HEK293 (cell line): ENCODE measurements at regions not wholly inside any gene's neighbourhood (a gene's known extent, or its start where the extent isn't known, plus 50 kb on each side); places are given as distances from the start of the nearest gene placed in this dataset.

Source experiments
- CTCF ChIA-PET: fragments of 350-600 bp; formaldehyde crosslinking; extraction: SDS; loops from one replicate; lab custom pipeline; 2021; ENCODE audit warnings: antibody characterized with exemption; lab: Yijun Ruan, JAX
- POLR2A ChIA-PET: fragments of 300-600 bp; formaldehyde crosslinking; extraction: SDS; loops from one replicate; lab custom pipeline; 2020; ENCODE audit warnings: antibody characterized with exemption, inconsistent platforms; lab: Yijun Ruan, JAX
- H3K27ac ChIP-seq: fragments of 200-500 bp; sonication (Bioruptor generic); 2 replicates; pipeline ENCODE4 v1.5.1; 2014; ENCODE audit warnings: low read depth, low read length, control low read depth, inconsistent platforms; ENCODE audit errors: extremely low read depth
- H3K36me3 ChIP-seq, 2 experiments: fragments of 200-500 bp in 1 of 2; sonication (Bioruptor generic) in 1 of 2; 1 replicate in 1 of 2; 2 replicates in 1 of 2; pipeline ENCODE4 v1.5.1; 2014 to 2017; ENCODE audit warnings: inconsistent platforms in 2 of 2, low read length in 2 of 2; ENCODE audit not compliant: control insufficient read depth in 2 of 2, insufficient read depth in 1 of 2
- H3K4me1 ChIP-seq: fragments of 200-500 bp; sonication (Bioruptor generic); 2 replicates; pipeline ENCODE4 v1.5.1; 2014; ENCODE audit warnings: mild to moderate bottlenecking, low read length, inconsistent platforms; ENCODE audit not compliant: control insufficient read depth, insufficient read depth
- H3K4me3 ChIP-seq: 2 replicates; pipeline ENCODE4 v1.5.1; 2011; ENCODE audit warnings: low read depth, mild to moderate bottlenecking, control low read depth, low read length, moderate library complexity
- H3K9me3 ChIP-seq: fragments of 200-500 bp; sonication (Bioruptor generic); 2 replicates; pipeline ENCODE4 v1.5.1; 2014; ENCODE audit warnings: low read depth, low read length, inconsistent platforms; ENCODE audit not compliant: control insufficient read depth, insufficient read depth
- BCL6B ChIP-seq: fragments of 450-650 bp; formaldehyde crosslinking; IDR thresholded peaks from 2 replicates; pipeline ENCODE4 v1.5.1; 2017; ENCODE audit warnings: missing biosample characterization, missing genetic modification characterization
- MEIS1 ChIP-seq: sonication (generic); formaldehyde crosslinking; IDR thresholded peaks from 2 replicates; pipeline ENCODE4 v1.8.1; 2022; ENCODE audit warnings: missing genetic modification reagents, mild to moderate bottlenecking, borderline replicate concordance
- OSR2 ChIP-seq: fragments of 450-650 bp; formaldehyde crosslinking; IDR thresholded peaks from 2 replicates; pipeline ENCODE4 v1.5.1; 2016; ENCODE audit warnings: missing biosample characterization, missing genetic modification characterization
- OVOL3 ChIP-seq: fragments of 450-650 bp; formaldehyde crosslinking; IDR thresholded peaks from 2 replicates; pipeline ENCODE4 v1.5.1; 2016; ENCODE audit warnings: missing biosample characterization, missing genetic modification characterization
- REST ChIP-seq: fragments of 450-650 bp; formaldehyde crosslinking; IDR thresholded peaks from 2 replicates; pipeline ENCODE4 v1.5.1; 2016; ENCODE audit warnings: missing biosample characterization, missing genetic modification characterization
- SP3 ChIP-seq: fragments of 450-650 bp; formaldehyde crosslinking; IDR thresholded peaks from 2 replicates; pipeline ENCODE4 v1.5.1; 2016; ENCODE audit warnings: missing biosample characterization, missing genetic modification characterization
- TSHZ1 ChIP-seq: fragments of 450-650 bp; formaldehyde crosslinking; IDR thresholded peaks from 2 replicates; pipeline ENCODE4 v1.5.1; 2016; ENCODE audit warnings: missing biosample characterization, missing genetic modification characterization, borderline replicate concordance
- ZBTB26 ChIP-seq: fragments of 450-650 bp; formaldehyde crosslinking; optimal IDR thresholded peaks from 2 replicates; pipeline ENCODE3; 2016; ENCODE audit warnings: missing biosample characterization, mild to moderate bottlenecking, missing genetic modification characterization
- ZBTB7A ChIP-seq: fragments of 450-650 bp; formaldehyde crosslinking; IDR thresholded peaks from 2 replicates; pipeline ENCODE4 v1.5.1; 2016; ENCODE audit warnings: low read depth, missing biosample characterization, missing genetic modification characterization
- ZNF112 ChIP-seq: fragments of 450-650 bp; formaldehyde crosslinking; IDR thresholded peaks from 2 replicates; pipeline ENCODE4 v1.5.0; 2017; ENCODE audit warnings: missing biosample characterization, missing genetic modification characterization
- ZNF132 ChIP-seq: fragments of 450-650 bp; formaldehyde crosslinking; IDR thresholded peaks from 2 replicates; pipeline ENCODE4 v1.5.1; 2017; ENCODE audit warnings: missing biosample characterization, missing genetic modification characterization, borderline replicate concordance
- ZNF175 ChIP-seq: fragments of 450-650 bp; formaldehyde crosslinking; IDR thresholded peaks from 2 replicates; pipeline ENCODE4 v1.5.1; 2016; ENCODE audit warnings: missing biosample characterization, missing genetic modification characterization
- ZNF391 ChIP-seq: fragments of 450-650 bp; formaldehyde crosslinking; IDR thresholded peaks from 2 replicates; pipeline ENCODE4 v1.5.1; 2016; ENCODE audit warnings: low read depth, missing biosample characterization, missing genetic modification characterization, borderline replicate concordance
- ZNF473 ChIP-seq: fragments of 450-650 bp; formaldehyde crosslinking; IDR thresholded peaks from 2 replicates; pipeline ENCODE4 v1.5.1; 2017; ENCODE audit warnings: missing biosample characterization, missing genetic modification characterization
- ZNF544 ChIP-seq: fragments of 450-650 bp; formaldehyde crosslinking; IDR thresholded peaks from 2 replicates; pipeline ENCODE4 v1.5.0; 2017; ENCODE audit warnings: missing biosample characterization, missing genetic modification characterization
- ZNF549 ChIP-seq: fragments of 450-650 bp; IDR thresholded peaks from 2 replicates; pipeline ENCODE4 v1.5.1; 2018; ENCODE audit warnings: missing biosample characterization, missing genetic modification characterization, mild to moderate bottlenecking, inconsistent platforms, moderate library complexity
- ZNF639 ChIP-seq: fragments of 450-650 bp; formaldehyde crosslinking; IDR thresholded peaks from 2 replicates; pipeline ENCODE4 v1.5.1; 2016; ENCODE audit warnings: missing biosample characterization, missing genetic modification characterization
- ZNF670 ChIP-seq: fragments of 450-650 bp; formaldehyde crosslinking; IDR thresholded peaks from 2 replicates; pipeline ENCODE4 v1.5.1; 2016; ENCODE audit warnings: missing biosample characterization, missing genetic modification characterization, low read depth
- ZSCAN30 ChIP-seq: fragments of 450-650 bp; IDR thresholded peaks from 2 replicates; pipeline ENCODE4 v1.5.1; 2018; ENCODE audit warnings: missing biosample characterization, mild to moderate bottlenecking, missing genetic modification characterization, moderate library complexity
- ZSCAN5A ChIP-seq: fragments of 450-650 bp; formaldehyde crosslinking; IDR thresholded peaks from 2 replicates; pipeline ENCODE4 v1.5.1; 2016; ENCODE audit warnings: missing biosample characterization, missing genetic modification characterization

- ChIA-PET POLR2A (no interaction called here), CTCF (interaction anchor here (0.6 kb wide), 1 partner anchor 8 kb away, joined by 5 read pairs; no protein-coding TSS in a partner anchor)
- Histone ChIP-seq H3K9me3 (no peaks in the 10 kb centered on the region), H3K4me3 (no peak overlapping the region), H3K4me1 (no peaks in the 10 kb centered on the region), H3K36me3 (no peaks in the 10 kb centered on the region), H3K27ac (no peak overlapping the region)
- TF ChIP-seq ZSCAN30 (tag by site-specific recombination) (no peak), OVOL3 (no peak), REST (tag by site-specific recombination) (no peak), BCL6B (no peak), ZNF175 (tag by site-specific recombination) (no peak), MEIS1 (no peak)
Observed at GRCh38 chr7:84845971-84846370, 340.9 kb downstream of the SEMA3D start.

GRCh38 chr7:84844771-84845170 is 342.1 kb downstream of the SEMA3D start:
- POLR2A ChIA-PET, result no interaction called here
- TF ChIP-seq ZBTB26 (tag by site-specific recombination), result no peak
- no peak for TF ChIP-seq ZNF544 (tag by site-specific recombination)

GRCh38 chr7:84841809-84842208 is 345.0 kb downstream of the SEMA3D start:
- Histone ChIP-seq H3K4me3 (no peak overlapping the region), H3K4me1 (no peaks in the 10 kb centered on the region), H3K9me3 (no peaks in the 10 kb centered on the region), H3K36me3 (no peaks in the 10 kb centered on the region), H3K27ac (no peak overlapping the region)
- CTCF ChIA-PET, result no interaction called here
- POLR2A ChIA-PET, result no interaction called here
- TF ChIP-seq ZNF639, result no peak
- no peak for TF ChIP-seq TSHZ1 (tag by site-specific recombination)
- no peak for TF ChIP-seq ZNF473
- TF ChIP-seq OSR2 (tag by site-specific recombination), result no peak
- no peak for TF ChIP-seq ZNF549 (tag by site-specific recombination)
- no peak for TF ChIP-seq ZNF112
- no peak for TF ChIP-seq ZNF544 (tag by site-specific recombination)
- TF ChIP-seq SP3 (tag by site-specific recombination), result no peak
- no peak for TF ChIP-seq ZSCAN5A
- no peak for TF ChIP-seq ZBTB7A (tag by site-specific recombination)
- no peak for TF ChIP-seq ZNF132 (tag by site-specific recombination)
- TF ChIP-seq ZNF670 (tag by site-specific recombination), result no peak
- no peak for TF ChIP-seq ZNF391 (tag by site-specific recombination)

More at GRCh38 chr7:84844771-84845170, 342.1 kb downstream of the SEMA3D start:
- Histone ChIP-seq H3K4me1 (no peaks in the 10 kb centered on the region), H3K36me3 (no peaks in the 10 kb centered on the region), H3K4me3 (no peak overlapping the region), H3K9me3 (no peaks in the 10 kb centered on the region), H3K27ac (no peak overlapping the region)
- CTCF ChIA-PET, result no interaction called here
